HEK293T (cell line): ENCODE measurements at regions not wholly inside any gene's neighbourhood (a gene's known extent, or its start where the extent isn't known, plus 50 kb on each side); places are given as distances from the start of the nearest gene placed in this dataset.

ENCODE experiments used
- FOXA1 ChIP-seq: fragments of 450-650 bp; IDR thresholded peaks from 2 replicates; pipeline ENCODE4 v1.6.1; 2016; ENCODE audit warnings: mild to moderate bottlenecking
- FOXK2 ChIP-seq: fragments of 450-650 bp; IDR thresholded peaks from 2 replicates; pipeline ENCODE4 v1.6.1; 2016; ENCODE audit warnings: mild to moderate bottlenecking
- FOXM1 ChIP-seq: fragments of 450-650 bp; IDR thresholded peaks from 2 replicates; pipeline ENCODE4 v1.6.1; 2017; ENCODE audit warnings: mild to moderate bottlenecking, borderline replicate concordance
- SP1 ChIP-seq: fragments of 450-650 bp; IDR thresholded peaks from 2 replicates; pipeline ENCODE4 v1.6.1; 2017
- SUZ12 ChIP-seq: fragments of 450-650 bp; IDR thresholded peaks from 2 replicates; pipeline ENCODE4 v1.6.1; 2016; ENCODE audit warnings: mild to moderate bottlenecking
- TF ChIP-seq, protein P1 (sequence below): fragments of 450-650 bp; IDR thresholded peaks from 2 replicates; pipeline ENCODE4 v1.6.1; 2016

GRCh38 chr2:145075454-145076062, 555.6 kb upstream of the ZEB2 start:
- TF ChIP-seq FOXM1 (no peak), SP1 (no peak), FOXK2 (no peak), FOXA1 (no peak), SUZ12 (no peak)
- TF ChIP-seq, protein P1, sequence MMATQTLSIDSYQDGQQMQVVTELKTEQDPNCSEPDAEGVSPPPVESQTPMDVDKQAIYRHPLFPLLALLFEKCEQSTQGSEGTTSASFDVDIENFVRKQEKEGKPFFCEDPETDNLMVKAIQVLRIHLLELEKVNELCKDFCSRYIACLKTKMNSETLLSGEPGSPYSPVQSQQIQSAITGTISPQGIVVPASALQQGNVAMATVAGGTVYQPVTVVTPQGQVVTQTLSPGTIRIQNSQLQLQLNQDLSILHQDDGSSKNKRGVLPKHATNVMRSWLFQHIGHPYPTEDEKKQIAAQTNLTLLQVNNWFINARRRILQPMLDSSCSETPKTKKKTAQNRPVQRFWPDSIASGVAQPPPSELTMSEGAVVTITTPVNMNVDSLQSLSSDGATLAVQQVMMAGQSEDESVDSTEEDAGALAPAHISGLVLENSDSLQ: no peak
